ENCODE measurements at regions not wholly inside any gene's neighbourhood (a gene's known extent, or its start where the extent isn't known, plus 50 kb on each side); places are given as distances from the start of the nearest gene placed in this dataset.

DNA sequence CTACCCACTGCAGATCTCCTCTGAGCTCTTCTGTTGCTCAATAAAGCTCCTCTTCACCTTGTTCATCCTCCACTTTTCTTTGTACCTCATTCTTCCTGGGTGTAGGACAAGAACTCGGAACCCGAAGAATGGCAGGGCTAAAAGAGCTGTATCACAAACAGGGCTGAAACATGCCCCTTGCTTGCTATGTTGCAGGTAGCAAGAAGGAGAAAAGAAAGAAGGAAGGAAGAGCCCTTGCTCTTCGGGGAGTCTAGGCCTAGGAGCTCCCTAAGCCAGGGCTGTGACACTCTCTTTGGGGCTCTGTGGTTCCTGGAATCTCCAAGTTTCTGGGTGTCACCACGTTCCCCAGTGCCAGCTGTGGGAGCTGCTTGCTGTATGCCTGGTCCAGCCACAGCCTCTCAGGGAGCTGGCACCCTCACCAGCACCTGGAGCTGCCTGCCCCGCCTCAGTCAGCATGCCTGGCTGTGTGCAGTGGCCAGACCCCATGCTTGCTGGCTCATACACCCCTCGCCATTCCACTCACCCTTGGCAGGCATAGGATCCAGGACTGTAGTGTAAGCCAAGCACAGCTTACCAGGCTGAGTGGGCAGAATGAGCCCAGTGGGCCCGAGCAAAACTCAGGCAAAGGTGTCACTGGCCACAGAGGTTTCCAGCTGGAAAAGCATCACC, 274.8 kb upstream of the ADRA1B start:
- Histone ChIP-seq H3K9me3 (replicated peaks; ENCODE audit: control insufficient read depth, insufficient read depth, low read length) (peaks cover 2% of the 10 kb centered on the region), H3K4me1 (ENCODE audit: control insufficient read depth, extremely low read depth, insufficient read depth, low read length) (no peaks in the 10 kb centered on the region), H2AFZ (ENCODE audit: low read depth, low read length) (no peak overlapping the region), H3K27me3 (ENCODE audit: control insufficient read depth in 2 of 2, insufficient read depth in 2 of 2, low read length in 2 of 2) (no peaks in the 10 kb centered on the region), H3K4me2 (ENCODE audit: insufficient read depth, low read length) (no peak overlapping the region), H3K36me3 (ENCODE audit: control insufficient read depth in 2 of 2, extremely low read depth in 1 of 2, insufficient read depth in 2 of 2, low read length in 2 of 2) (no peaks in the 10 kb centered on the region), H3K79me2 (ENCODE audit: control insufficient read depth, insufficient read depth, low read length) (no peaks in the 10 kb centered on the region), H3K9ac (replicated peaks; ENCODE audit: extremely low read depth, insufficient read depth, low read length) (no peak overlapping the region), H3K9me1 (replicated peaks; ENCODE audit: control insufficient read depth, extremely low read depth, insufficient read depth, low read length) (no peaks in the 10 kb centered on the region), H3K27ac (ENCODE audit: insufficient read depth, low read depth, low read length) (no peak overlapping the region), H3K4me3 (replicated peaks in 1 of 3; ENCODE audit: insufficient read depth in 1 of 3, low read depth in 1 of 3, low read length in 3 of 3) (no peak overlapping the region), H4K20me1 (replicated peaks; ENCODE audit: control insufficient read depth, extremely low read depth, insufficient read depth, low read length) (no peaks in the 10 kb centered on the region)
- ChIA-PET POLR2A (no interaction called here), CTCF (no interaction called here)
- no peak for FAIRE-seq
- intact Hi-C loops (cut with micrococcal nuclease), result no loop called here
- TF ChIP-seq FOS (IDR thresholded peaks at IDR 0.05; ENCODE audit: borderline replicate concordance, insufficient read depth, low read length) (no peak), EZH2 (IDR thresholded peaks at IDR 0.05; ENCODE audit: borderline replicate concordance, low read depth, low read length, severe bottlenecking) (no peak), MYC (IDR thresholded peaks at IDR 0.05; ENCODE audit: low read depth, low read length) (no peak), GATA2 (IDR thresholded peaks at IDR 0.05; ENCODE audit: insufficient read depth, insufficient read length, low read depth, low read length) (no peak), JUN (IDR thresholded peaks at IDR 0.05; ENCODE audit: borderline replicate concordance, insufficient read depth, insufficient read length, low read depth) (no peak), POLR2AphosphoS5 (IDR thresholded peaks at IDR 0.05; ENCODE audit: insufficient read depth, low read depth, low read length) (no peak), POLR2A (IDR thresholded peaks at IDR 0.05; ENCODE audit: low read depth, low read length) (no peak)
- TF ChIP-seq, protein P1, sequence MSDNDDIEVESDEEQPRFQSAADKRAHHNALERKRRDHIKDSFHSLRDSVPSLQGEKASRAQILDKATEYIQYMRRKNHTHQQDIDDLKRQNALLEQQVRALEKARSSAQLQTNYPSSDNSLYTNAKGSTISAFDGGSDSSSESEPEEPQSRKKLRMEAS (IDR thresholded peaks at IDR 0.05; ENCODE audit: insufficient read depth, insufficient read length), result no peak
- TF ChIP-seq, protein P2, sequence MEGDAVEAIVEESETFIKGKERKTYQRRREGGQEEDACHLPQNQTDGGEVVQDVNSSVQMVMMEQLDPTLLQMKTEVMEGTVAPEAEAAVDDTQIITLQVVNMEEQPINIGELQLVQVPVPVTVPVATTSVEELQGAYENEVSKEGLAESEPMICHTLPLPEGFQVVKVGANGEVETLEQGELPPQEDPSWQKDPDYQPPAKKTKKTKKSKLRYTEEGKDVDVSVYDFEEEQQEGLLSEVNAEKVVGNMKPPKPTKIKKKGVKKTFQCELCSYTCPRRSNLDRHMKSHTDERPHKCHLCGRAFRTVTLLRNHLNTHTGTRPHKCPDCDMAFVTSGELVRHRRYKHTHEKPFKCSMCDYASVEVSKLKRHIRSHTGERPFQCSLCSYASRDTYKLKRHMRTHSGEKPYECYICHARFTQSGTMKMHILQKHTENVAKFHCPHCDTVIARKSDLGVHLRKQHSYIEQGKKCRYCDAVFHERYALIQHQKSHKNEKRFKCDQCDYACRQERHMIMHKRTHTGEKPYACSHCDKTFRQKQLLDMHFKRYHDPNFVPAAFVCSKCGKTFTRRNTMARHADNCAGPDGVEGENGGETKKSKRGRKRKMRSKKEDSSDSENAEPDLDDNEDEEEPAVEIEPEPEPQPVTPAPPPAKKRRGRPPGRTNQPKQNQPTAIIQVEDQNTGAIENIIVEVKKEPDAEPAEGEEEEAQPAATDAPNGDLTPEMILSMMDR (IDR thresholded peaks at IDR 0.05; ENCODE audit: extremely low read depth in 1 of 2, insufficient read depth in 1 of 2, low read depth in 1 of 2, low read length in 2 of 2), result no peak
- no TSS peak for BruUV-seq (replicated peaks)
- DNase-seq (ENCODE audit: low read depth, low spot score), result no peak
- dilution Hi-C loops (cut with MboI; ENCODE audit: extremely low pct_ligation_motif_present, low sequenced_read_pairs), result no loop called here
